ENCODE measurements at regions not wholly inside any gene's neighbourhood (a gene's known extent, or its start where the extent isn't known, plus 50 kb on each side); places are given as distances from the start of the nearest gene placed in this dataset.

GRCh38 chr2:38191516-38191915, 115.6 kb upstream of the CYP1B1 start:
- H3K36me3 Mint-ChIP-seq (ENCODE audit: low read depth, unreplicated experiment) = no peaks in the 10 kb centered on the region
- no peaks in the 10 kb centered on the region for H3K4me1 Mint-ChIP-seq (ENCODE audit: unreplicated experiment)
- DNase-seq (ENCODE audit: low spot score) = no peak
- no peaks in the 10 kb centered on the region for H3K9me3 Mint-ChIP-seq (ENCODE audit: unreplicated experiment)
- no peak overlapping the region for H3K27ac Mint-ChIP-seq (ENCODE audit: unreplicated experiment)
- peaks cover 2% of the 10 kb centered on the region for H3K27me3 Mint-ChIP-seq (ENCODE audit: unreplicated experiment)
- H3K4me3 Mint-ChIP-seq (ENCODE audit: unreplicated experiment) = no peak overlapping the region
- TF ChIP-seq, protein P1, sequence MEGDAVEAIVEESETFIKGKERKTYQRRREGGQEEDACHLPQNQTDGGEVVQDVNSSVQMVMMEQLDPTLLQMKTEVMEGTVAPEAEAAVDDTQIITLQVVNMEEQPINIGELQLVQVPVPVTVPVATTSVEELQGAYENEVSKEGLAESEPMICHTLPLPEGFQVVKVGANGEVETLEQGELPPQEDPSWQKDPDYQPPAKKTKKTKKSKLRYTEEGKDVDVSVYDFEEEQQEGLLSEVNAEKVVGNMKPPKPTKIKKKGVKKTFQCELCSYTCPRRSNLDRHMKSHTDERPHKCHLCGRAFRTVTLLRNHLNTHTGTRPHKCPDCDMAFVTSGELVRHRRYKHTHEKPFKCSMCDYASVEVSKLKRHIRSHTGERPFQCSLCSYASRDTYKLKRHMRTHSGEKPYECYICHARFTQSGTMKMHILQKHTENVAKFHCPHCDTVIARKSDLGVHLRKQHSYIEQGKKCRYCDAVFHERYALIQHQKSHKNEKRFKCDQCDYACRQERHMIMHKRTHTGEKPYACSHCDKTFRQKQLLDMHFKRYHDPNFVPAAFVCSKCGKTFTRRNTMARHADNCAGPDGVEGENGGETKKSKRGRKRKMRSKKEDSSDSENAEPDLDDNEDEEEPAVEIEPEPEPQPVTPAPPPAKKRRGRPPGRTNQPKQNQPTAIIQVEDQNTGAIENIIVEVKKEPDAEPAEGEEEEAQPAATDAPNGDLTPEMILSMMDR (IDR thresholded peaks at IDR 0.05; ENCODE audit: unreplicated experiment) = no peak

GRCh38 chr2:38190542-38191218, 114.7 kb upstream of the CYP1B1 start:
- TF ChIP-seq, protein P1 (IDR thresholded peaks at IDR 0.05; ENCODE audit: unreplicated experiment) = no peak
- Mint-ChIP-seq H3K4me3 (ENCODE audit: unreplicated experiment) (no peak overlapping the region), H3K27ac (ENCODE audit: unreplicated experiment) (no peak overlapping the region), H3K4me1 (ENCODE audit: unreplicated experiment) (no peaks in the 10 kb centered on the region), H3K36me3 (ENCODE audit: low read depth, unreplicated experiment) (no peaks in the 10 kb centered on the region), H3K27me3 (ENCODE audit: unreplicated experiment) (peaks cover 2% of the 10 kb centered on the region), H3K9me3 (ENCODE audit: unreplicated experiment) (no peaks in the 10 kb centered on the region)
- DNase-seq (ENCODE audit: low spot score) = no peak

DNA sequence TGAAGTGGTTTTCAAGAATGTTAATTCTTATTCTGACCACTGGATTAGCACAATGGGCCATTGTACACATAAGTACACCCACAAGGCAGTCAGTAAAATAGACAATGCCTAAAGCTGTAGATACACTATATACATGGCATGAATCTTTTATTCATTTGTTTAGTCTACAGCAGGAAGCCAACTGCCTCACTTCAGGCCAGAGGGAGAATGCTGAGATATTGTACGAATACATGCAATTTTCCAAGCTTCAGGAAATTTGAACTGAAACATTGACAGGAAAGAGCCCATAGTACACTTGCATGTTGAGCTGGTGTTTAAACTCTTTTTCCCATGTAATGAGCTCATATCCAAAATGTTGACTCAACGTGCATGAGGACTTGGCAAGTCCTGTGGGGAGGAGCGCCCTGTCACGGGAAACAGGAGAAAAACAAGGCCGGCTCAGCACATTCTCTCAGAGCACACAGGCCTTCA, 111.6 kb upstream of the CYP1B1 start:
- TF ChIP-seq, protein P1 (IDR thresholded peaks at IDR 0.05; ENCODE audit: unreplicated experiment) = no peak
- H3K27me3 Mint-ChIP-seq (ENCODE audit: unreplicated experiment) = peaks cover 2% of the 10 kb centered on the region
- no peak overlapping the region for H3K27ac Mint-ChIP-seq (ENCODE audit: unreplicated experiment)
- H3K4me3 Mint-ChIP-seq (ENCODE audit: unreplicated experiment) = no peak overlapping the region
- DNase-seq (ENCODE audit: low spot score) = no peak
- H3K4me1 Mint-ChIP-seq (ENCODE audit: unreplicated experiment) = peaks cover 2% of the 10 kb centered on the region
- no peaks in the 10 kb centered on the region for H3K9me3 Mint-ChIP-seq (ENCODE audit: unreplicated experiment)
- no peaks in the 10 kb centered on the region for H3K36me3 Mint-ChIP-seq (ENCODE audit: low read depth, unreplicated experiment)

DNA sequence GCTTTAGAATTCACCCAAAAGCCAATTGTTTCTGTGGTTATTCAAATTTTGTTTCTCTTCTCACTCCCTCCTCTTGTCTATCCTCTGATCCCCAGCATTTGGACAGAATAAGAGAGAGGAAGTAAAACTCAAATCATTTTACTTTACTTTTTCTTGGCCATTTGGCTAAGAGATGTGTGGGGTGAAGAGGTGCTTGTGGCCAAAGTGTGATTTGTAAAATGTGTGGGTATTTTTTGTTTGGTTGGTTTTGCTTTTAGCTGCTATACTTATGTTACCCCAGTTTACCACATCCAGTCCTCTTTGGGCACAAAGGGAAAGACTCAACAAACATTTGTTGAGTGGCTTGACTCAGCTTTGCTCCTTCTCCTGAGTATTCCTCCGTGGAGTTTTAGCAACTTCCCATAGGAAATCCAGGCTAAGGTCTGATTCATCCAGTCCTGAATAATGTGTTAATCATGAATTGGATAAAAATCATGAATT, 109.1 kb upstream of the CYP1B1 start:
- TF ChIP-seq, protein P1 (IDR thresholded peaks at IDR 0.05; ENCODE audit: unreplicated experiment) = no peak
- H3K27me3 Mint-ChIP-seq (ENCODE audit: unreplicated experiment) = peaks cover 3% of the 10 kb centered on the region
- H3K27ac Mint-ChIP-seq (ENCODE audit: unreplicated experiment) = no peak overlapping the region

GRCh38 chr2:38182492-38183003, 106.6 kb upstream of the CYP1B1 start:
- Mint-ChIP-seq H3K36me3 (ENCODE audit: low read depth, unreplicated experiment) (no peaks in the 10 kb centered on the region), H3K9me3 (ENCODE audit: unreplicated experiment) (no peaks in the 10 kb centered on the region), H3K4me1 (ENCODE audit: unreplicated experiment) (peaks cover 11% of the 10 kb centered on the region), H3K4me3 (ENCODE audit: unreplicated experiment) (no peak overlapping the region), H3K27me3 (ENCODE audit: unreplicated experiment) (peaks cover 4% of the 10 kb centered on the region), H3K27ac (ENCODE audit: unreplicated experiment) (no peak overlapping the region)
- TF ChIP-seq, protein P1 (IDR thresholded peaks at IDR 0.05; ENCODE audit: unreplicated experiment) = no peak
- DNase-seq (ENCODE audit: low spot score) = no peak

More for the DNA sequence above, 109.1 kb upstream of the CYP1B1 start:
- Mint-ChIP-seq H3K4me1 (ENCODE audit: unreplicated experiment) (peaks cover 2% of the 10 kb centered on the region), H3K9me3 (ENCODE audit: unreplicated experiment) (no peaks in the 10 kb centered on the region), H3K36me3 (ENCODE audit: low read depth, unreplicated experiment) (no peaks in the 10 kb centered on the region), H3K4me3 (ENCODE audit: unreplicated experiment) (no peak overlapping the region)
- DNase-seq (ENCODE audit: low spot score) = no peak

Measured in endothelial cell (in vitro differentiated cells).